BJ (cell line): ENCODE measurements at regions not wholly inside any gene's neighbourhood (a gene's known extent, or its start where the extent isn't known, plus 50 kb on each side); places are given as distances from the start of the nearest gene placed in this dataset.

ENCODE experiments used
- CTCF ChIA-PET: fragments of 350-600 bp; formaldehyde crosslinking; extraction: SDS; loops from one replicate; lab custom pipeline; 2021; ENCODE audit warnings: antibody characterized with exemption, inconsistent platforms; lab: Yijun Ruan, JAX
- POLR2A ChIA-PET: fragments of 300-600 bp; sonication (Branson Sonifier 250); formaldehyde crosslinking; extraction: SDS; loops from one replicate; lab custom pipeline; 2021; ENCODE audit warnings: antibody characterized with exemption; lab: Charles Lee
- DNase-seq: peaks from one replicate; pipeline ENCODE4 v3.0.0-alpha.2; 2011; ENCODE audit warnings: low read depth
- H3K27me3 ChIP-seq: 2 replicates; pipeline ENCODE4 v1.6.0; 2011; ENCODE audit warnings: low read length; ENCODE audit not compliant: control insufficient read depth, insufficient read depth
- H3K36me3 ChIP-seq: 2 replicates; pipeline ENCODE4 v1.5.1; 2011; ENCODE audit warnings: low read length; ENCODE audit not compliant: control insufficient read depth, insufficient read depth
- H3K4me3 ChIP-seq: 2 replicates; pipeline ENCODE4 v1.5.1; 2011; ENCODE audit warnings: low read depth, mild to moderate bottlenecking, control low read depth, low read length
- TF ChIP-seq, protein P1 (sequence below): IDR thresholded peaks from 2 replicates; pipeline ENCODE4 v1.5.1; 2011; ENCODE audit warnings: low read depth, mild to moderate bottlenecking, control low read depth, inconsistent platforms, low read length, moderate library complexity; ENCODE audit not compliant: insufficient read depth

DNA sequence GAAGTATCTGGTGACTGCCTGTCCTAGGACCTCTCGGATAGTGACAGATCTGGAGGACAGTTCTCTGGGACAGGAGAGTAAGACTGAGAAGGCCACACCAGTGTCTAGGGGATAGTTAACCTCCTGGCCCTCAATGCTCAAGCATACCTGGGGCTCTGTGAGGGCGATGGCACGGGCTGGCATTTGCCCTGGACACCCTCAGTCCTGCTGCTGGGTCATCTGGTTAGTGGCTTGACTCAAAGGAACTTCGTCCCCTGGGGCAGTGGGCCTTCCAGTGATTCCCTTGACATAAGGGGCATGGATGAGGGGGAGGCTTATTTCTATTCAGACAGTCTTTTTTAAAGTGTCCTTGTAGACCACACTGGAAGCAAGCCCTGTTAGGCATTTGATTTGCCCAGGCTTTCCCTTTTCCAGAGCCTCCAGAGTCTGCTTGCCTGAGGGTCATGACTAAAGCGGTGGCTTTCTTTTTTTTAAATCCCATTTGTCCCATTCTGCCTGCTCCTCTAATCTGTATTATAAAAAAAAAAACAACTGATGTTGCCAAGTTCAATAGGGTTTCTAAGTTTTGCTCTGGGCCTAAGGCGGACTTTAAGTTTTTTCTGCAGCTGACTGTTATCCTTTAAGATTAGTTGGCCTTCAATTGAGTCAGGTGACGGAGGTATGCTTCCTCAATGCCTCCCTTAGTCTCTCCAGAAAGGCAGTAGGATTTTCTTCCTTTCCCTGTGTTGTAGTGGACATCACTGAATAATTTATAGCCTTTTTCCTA is 2083.5 kb upstream of the C9orf72 start:
- Histone ChIP-seq H3K4me3 (no peak overlapping the region), H3K27me3 (no peaks in the 10 kb centered on the region), H3K36me3 (no peaks in the 10 kb centered on the region)
- ChIA-PET CTCF (no interaction called here), POLR2A (no interaction called here)
- TF ChIP-seq, protein P1, sequence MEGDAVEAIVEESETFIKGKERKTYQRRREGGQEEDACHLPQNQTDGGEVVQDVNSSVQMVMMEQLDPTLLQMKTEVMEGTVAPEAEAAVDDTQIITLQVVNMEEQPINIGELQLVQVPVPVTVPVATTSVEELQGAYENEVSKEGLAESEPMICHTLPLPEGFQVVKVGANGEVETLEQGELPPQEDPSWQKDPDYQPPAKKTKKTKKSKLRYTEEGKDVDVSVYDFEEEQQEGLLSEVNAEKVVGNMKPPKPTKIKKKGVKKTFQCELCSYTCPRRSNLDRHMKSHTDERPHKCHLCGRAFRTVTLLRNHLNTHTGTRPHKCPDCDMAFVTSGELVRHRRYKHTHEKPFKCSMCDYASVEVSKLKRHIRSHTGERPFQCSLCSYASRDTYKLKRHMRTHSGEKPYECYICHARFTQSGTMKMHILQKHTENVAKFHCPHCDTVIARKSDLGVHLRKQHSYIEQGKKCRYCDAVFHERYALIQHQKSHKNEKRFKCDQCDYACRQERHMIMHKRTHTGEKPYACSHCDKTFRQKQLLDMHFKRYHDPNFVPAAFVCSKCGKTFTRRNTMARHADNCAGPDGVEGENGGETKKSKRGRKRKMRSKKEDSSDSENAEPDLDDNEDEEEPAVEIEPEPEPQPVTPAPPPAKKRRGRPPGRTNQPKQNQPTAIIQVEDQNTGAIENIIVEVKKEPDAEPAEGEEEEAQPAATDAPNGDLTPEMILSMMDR = no peak
- DNase-seq = no peak

DNA sequence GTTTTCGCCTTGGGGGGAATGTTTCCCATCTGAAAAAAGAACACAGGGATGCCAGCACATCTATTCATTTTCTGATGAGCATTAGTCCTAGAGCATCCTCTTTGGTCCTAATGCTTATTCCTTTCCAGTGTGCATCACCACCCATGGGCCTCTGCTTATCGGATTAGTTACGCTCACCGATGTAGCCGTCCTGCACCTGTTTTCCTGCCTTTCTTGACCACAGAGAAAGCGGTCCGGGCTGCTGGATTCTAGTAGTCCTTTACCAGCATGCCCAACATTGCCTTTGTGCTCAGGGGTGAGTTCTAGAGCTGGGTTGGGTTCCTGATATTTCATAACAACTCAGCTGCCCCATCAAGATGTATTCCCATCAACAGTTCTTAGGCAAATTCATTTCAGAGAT is 2084.5 kb upstream of the C9orf72 start:
- CTCF ChIA-PET = no interaction called here
- no peak for DNase-seq

DNA sequence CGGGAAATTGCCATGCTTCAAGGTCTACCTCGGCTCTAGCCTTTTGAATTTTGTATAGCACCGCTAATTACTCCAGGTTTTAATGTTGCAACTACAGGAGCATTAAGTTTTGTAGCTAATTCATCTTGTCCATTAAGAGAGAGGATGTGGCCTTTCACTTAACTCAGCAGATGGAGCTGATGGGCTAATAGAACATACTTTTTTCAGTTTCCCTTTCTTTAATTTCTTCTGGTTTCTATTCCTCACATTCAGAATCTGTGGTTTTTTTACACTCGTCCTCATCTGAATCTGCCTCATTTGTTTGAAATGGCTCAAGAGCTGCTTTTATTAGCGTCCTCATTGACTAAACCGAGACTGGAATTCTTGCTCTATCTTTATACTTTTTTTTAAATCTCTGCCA is 2085.7 kb upstream of the C9orf72 start:
- CTCF ChIA-PET = interaction anchor here (0.6 kb wide), 1 partner anchor 123 kb away, joined by 3 read pairs; no protein-coding TSS in a partner anchor
- no peak for DNase-seq
- POLR2A ChIA-PET = no interaction called here
- Histone ChIP-seq H3K4me3 (no peak overlapping the region), H3K27me3 (no peaks in the 10 kb centered on the region), H3K36me3 (no peaks in the 10 kb centered on the region)
- TF ChIP-seq, protein P1 = no peak

More for the DNA sequence above, 2084.5 kb upstream of the C9orf72 start:
- POLR2A ChIA-PET = no interaction called here
- H3K27me3 ChIP-seq = no peaks in the 10 kb centered on the region
- H3K4me3 ChIP-seq = no peak overlapping the region
- TF ChIP-seq, protein P1 = no peak
- no peaks in the 10 kb centered on the region for H3K36me3 ChIP-seq

DNA sequence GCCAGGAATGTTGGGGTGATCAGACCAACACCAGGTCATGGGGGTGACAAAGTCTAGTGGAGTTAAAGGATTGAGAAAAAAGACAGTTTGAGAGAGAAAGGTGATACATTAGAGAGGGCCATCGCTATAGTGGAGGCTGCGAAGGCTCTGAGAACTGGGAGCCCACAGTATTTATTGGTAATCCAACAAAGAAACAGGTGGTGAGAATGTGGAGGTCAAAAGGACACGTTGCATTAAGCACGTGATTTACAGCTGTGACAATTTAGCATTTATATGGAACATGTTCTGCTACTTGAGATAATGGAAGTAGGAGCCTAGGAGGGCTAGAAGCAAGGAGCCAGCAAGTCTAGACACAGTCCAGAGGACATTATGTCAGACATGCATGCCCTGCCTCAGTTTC is 2086.5 kb upstream of the C9orf72 start:
- DNase-seq = no peak
- Histone ChIP-seq H3K36me3 (no peaks in the 10 kb centered on the region), H3K4me3 (no peak overlapping the region), H3K27me3 (no peaks in the 10 kb centered on the region)
- ChIA-PET POLR2A (no interaction called here), CTCF (no interaction called here)
- TF ChIP-seq, protein P1 = no peak

DNA sequence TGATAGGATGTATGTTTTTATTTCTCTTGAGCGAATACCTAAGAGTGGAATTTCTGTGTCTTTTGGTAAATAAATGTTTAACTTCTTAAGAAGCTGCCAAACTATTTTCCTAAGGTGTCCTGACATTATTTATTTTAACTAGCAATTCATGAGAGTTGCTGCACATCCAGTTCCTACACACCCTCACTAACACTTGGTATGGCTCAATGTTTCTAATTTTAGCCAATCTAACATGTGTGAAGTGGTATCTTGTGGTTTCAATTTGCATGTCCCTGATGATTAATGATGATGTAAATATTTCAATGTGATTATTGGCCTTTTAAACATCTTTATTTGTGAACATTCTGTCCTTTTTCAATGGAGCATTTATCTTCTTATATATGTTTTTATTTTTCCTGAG is 2095.5 kb upstream of the C9orf72 start:
- ChIA-PET POLR2A (no interaction called here), CTCF (no interaction called here)
- Histone ChIP-seq H3K36me3 (no peaks in the 10 kb centered on the region), H3K27me3 (no peaks in the 10 kb centered on the region), H3K4me3 (no peak overlapping the region)
- DNase-seq = no peak
- TF ChIP-seq, protein P1 = no peak
